Right renal cortex interstitium (tissue), 3 donors: ENCODE measurements at regions not wholly inside any gene's neighbourhood (a gene's known extent, or its start where the extent isn't known, plus 50 kb on each side); places are given as distances from the start of the nearest gene placed in this dataset.
"Not testable (repeated sequence)": the region's sequence is repeated elsewhere in the genome, so short reads cannot be mapped to it uniquely, and the experiment has no call there.

Experiments
- DNase-seq, 3 donors: peaks; one replicate each; pipeline ENCODE4 v3.0.0-alpha.2; 2013; ENCODE audit warnings: low read depth in 3 of 3, low spot score in 2 of 3

- no peak for DNase-seq
Observed at GRCh38 chr13:83825676-83826075, 56.6 kb downstream of the SLITRK1 start.

GRCh38 chr13:83824560-83824959 is 57.7 kb downstream of the SLITRK1 start:
- DNase-seq, result no peak

- DNase-seq, result no peak
Observed at GRCh38 chr13:83824120-83824519, 58.2 kb downstream of the SLITRK1 start.

DNA sequence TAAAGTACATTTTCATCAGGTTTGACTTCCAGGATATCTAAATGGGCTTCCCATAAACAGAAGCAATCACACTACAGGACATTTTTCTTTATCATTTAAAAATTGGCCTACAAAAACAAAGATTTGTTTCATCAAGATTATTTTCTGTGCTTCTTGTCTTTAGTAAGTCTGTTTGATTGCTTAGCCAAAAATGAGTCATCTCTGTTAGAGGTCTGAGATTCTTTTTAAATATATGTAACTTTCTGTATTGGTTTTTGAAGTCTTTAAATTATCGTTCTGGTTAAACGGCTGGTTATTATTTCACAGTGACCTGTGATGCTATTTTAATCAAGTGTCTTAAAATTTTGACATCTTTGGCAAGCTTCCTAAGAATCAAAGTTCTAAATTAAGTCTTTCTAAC is 62.7 kb downstream of the SLITRK1 start:
- DNase-seq, result no peak

DNA sequence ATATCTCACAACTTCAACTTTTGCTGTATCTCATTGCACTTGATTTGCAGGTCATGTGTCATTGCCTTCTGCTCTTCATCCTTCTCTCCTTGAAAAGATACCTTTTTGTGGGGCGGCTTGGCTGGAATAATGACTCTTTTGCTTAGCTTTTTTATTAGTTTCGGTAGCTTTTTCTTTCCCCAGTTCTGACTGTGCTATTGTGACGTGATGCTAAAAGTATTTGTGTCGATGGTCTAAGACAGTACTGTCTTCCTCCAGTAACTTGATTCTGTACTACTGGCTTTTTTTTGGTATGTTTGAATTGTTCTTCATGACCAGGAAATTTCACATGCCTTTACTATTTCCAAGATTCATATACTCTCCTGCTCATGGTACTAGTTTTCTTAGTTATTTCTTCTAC is 63.1 kb downstream of the SLITRK1 start:
- DNase-seq, result no peak

GRCh38 chr13:83816081-83816480 is 66.2 kb downstream of the SLITRK1 start:
- no peak for DNase-seq

DNA sequence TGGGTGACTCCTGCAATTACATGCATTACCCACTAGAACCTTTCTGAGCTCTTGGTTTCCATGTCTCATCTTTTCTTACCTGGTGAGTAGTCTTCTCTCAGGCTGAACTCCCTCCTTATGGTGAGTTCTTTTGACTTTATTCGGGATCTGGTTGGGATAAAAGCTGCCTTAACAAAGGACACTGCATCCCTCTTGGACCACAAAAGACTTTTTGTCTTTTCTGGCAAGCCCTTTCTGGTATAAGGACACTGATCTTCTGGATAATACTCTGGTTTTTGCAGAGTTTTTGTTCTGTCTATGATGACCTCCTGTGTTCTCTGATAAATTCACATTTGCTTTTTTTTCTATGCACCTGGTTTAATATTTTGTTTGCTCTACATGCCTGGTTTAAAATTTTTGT is 66.7 kb downstream of the SLITRK1 start:
- no peak for DNase-seq

GRCh38 chr13:83810136-83810535 is 72.1 kb downstream of the SLITRK1 start:
- DNase-seq, result no peak

- no peak for DNase-seq
Observed at GRCh38 chr13:83804356-83804962, 77.8 kb downstream of the SLITRK1 start.

GRCh38 chr13:83798731-83799130 is 83.5 kb downstream of the SLITRK1 start:
- no peak for DNase-seq

GRCh38 chr13:83796364-83796763 is 85.9 kb downstream of the SLITRK1 start:
- DNase-seq, result no peak

GRCh38 chr13:83794583-83794982 is 87.7 kb downstream of the SLITRK1 start:
- no peak for DNase-seq

- DNase-seq, result no peak
Observed at GRCh38 chr13:83780227-83780626, 102.0 kb downstream of the SLITRK1 start.

- DNase-seq, result no peak
Observed at GRCh38 chr13:83773961-83774360, 108.3 kb downstream of the SLITRK1 start.

GRCh38 chr13:83765796-83766195 is 116.5 kb downstream of the SLITRK1 start:
- DNase-seq, result no peak

DNA sequence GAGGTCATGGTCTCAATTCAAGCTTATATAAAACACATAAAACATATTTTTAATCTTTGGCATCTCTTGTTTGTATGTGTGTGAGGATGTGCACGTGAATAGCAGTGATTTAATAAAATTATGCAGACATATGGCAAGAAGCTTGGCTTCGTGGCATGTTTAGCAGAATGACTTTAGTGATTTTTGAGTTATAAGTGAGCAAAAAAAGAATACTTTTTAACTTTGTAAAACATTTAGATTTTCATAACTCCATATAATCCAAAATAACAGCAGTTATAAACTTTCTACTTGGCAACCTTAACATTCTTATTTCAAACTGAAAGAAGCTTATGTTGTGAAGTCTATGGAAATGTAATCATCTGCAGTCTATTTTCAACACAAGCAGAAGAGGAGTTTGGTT is 120.6 kb downstream of the SLITRK1 start:
- DNase-seq, result no peak

- DNase-seq, result not testable (repeated sequence)
Observed at GRCh38 chr13:83755210-83755609, 127.1 kb downstream of the SLITRK1 start.

- no peak for DNase-seq
Observed at GRCh38 chr13:83753912-83754624, 128.2 kb downstream of the SLITRK1 start.

- no peak for DNase-seq
Observed at GRCh38 chr13:83752141-83752540, 130.1 kb downstream of the SLITRK1 start.

GRCh38 chr13:83740622-83741021 is 141.7 kb downstream of the SLITRK1 start:
- DNase-seq, result no peak

DNA sequence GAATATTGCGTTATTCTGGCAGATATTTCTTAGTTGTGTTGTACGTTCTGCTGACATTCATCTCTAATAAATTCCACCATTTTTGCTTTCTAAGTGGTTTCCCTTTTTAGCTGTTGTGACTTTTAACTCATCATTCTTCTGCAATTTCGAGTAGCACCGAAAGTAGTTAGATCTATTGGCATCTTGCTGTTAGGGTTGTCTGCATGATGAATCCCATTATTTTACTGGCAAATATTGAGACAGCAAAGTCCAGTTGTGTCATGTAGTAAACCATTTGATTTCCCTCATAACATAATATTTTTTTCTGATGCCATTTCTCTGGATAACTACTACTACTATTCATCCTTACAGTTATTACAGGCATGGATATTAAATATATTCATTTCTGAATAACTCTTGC is 143.9 kb downstream of the SLITRK1 start:
- no peak for DNase-seq

- no peak for DNase-seq
Observed at GRCh38 chr13:83733293-83733692, 149.0 kb downstream of the SLITRK1 start.

DNA sequence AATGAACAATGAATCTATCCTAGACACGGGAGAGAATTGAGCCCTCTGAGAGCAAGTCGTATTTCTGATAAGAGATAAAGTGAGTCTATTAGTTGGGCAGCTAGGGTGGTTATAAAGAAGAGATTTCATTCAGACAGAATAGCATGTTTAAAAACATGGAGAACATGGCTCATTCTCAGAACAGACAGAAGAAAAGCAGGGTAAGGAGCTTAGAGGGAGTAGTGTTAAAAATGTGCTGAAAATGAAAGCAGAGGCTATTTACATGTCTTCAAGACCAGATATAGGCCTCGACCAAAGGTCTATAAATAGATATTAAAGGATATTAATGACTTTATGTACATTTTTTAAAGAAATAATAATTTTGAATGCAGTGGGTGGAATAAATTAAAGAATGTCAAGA is 149.5 kb downstream of the SLITRK1 start:
- no peak for DNase-seq
